ENCODE measurements at regions not wholly inside any gene's neighbourhood (a gene's known extent, or its start where the extent isn't known, plus 50 kb on each side); places are given as distances from the start of the nearest gene placed in this dataset.

DNA sequence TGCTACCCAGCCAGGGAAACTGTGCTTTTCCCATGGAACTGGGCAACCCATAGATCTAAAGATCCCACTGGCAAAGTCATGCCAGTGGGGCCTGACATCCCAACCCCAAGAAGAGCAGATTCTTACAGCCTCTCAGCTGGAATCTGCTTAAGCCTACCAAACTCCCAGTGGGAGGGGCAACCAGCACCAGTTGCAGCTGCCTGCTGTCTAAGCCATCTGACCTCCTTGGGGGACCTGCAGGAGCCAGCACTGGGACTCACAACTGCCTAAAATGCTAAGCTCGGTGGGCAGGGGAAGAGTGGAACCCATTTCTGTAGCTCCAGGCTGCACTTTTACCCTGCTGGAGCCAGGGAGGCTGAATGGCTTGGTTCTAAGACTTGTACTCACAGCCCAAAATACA is 770.7 kb upstream of the SLC8A1 start:
- DNase-seq (ENCODE audit: extremely low read depth, low read depth), result no peak
- TF ChIP-seq, protein P1, sequence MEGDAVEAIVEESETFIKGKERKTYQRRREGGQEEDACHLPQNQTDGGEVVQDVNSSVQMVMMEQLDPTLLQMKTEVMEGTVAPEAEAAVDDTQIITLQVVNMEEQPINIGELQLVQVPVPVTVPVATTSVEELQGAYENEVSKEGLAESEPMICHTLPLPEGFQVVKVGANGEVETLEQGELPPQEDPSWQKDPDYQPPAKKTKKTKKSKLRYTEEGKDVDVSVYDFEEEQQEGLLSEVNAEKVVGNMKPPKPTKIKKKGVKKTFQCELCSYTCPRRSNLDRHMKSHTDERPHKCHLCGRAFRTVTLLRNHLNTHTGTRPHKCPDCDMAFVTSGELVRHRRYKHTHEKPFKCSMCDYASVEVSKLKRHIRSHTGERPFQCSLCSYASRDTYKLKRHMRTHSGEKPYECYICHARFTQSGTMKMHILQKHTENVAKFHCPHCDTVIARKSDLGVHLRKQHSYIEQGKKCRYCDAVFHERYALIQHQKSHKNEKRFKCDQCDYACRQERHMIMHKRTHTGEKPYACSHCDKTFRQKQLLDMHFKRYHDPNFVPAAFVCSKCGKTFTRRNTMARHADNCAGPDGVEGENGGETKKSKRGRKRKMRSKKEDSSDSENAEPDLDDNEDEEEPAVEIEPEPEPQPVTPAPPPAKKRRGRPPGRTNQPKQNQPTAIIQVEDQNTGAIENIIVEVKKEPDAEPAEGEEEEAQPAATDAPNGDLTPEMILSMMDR (IDR thresholded peaks at IDR 0.05; ENCODE audit: low read depth, low read length), result no peak

DNA sequence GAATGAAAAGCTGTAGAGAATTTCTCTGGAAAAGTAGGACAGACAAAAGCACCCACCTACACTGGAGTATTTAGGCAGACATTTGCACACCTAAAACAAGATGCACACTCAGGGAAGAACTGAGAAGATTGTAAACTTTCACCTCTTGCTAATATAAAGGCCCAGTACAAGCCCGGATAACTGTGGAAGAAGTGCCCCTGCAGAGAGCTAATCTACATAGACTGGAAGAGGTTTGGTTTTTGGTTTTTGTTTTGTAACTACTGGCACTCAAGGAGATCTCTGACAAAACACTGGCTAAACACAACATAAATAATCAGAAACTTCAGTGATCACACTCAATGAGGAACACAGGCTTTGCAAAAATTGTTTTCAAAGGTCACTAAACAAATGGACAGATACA is 782.2 kb upstream of the SLC8A1 start:
- TF ChIP-seq, protein P1 (IDR thresholded peaks at IDR 0.05; ENCODE audit: low read depth, low read length), result no peak
- DNase-seq (ENCODE audit: extremely low read depth, low read depth), result no peak

DNA sequence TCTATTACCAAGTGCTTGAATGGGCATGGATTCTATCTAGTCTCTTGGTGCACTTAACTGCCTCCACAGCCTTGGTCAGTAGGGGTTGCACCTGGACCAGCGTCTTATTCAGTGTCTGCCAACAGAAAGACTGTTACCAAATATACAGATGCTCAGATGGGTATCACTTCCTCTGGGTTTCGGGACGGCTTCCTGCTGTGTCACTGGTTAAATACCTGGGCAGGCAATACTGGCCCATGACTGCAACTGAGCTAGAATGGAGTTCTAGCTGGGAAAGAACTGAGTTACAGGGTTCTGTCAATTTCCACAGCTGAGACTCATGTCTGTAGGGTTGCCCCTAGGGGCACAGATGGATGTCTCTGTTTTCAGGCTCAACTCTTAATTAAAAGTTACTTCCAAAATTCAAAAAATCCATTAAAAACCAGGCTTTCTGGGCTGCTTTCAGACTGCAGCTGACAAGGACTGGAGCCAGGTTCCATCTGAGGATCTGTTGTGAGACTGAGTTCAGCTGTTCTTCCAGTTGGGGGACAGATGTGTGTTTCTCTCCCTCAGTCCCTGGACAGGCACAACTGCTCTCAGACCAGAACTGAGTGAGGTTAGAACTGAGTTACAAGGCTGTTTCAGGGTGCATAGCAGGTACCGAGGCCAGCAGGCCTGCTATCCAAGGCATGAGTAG is 789.6 kb upstream of the SLC8A1 start:
- DNase-seq (ENCODE audit: extremely low read depth, low read depth), result no peak
- TF ChIP-seq, protein P1 (IDR thresholded peaks at IDR 0.05; ENCODE audit: low read depth, low read length), result no peak

DNA sequence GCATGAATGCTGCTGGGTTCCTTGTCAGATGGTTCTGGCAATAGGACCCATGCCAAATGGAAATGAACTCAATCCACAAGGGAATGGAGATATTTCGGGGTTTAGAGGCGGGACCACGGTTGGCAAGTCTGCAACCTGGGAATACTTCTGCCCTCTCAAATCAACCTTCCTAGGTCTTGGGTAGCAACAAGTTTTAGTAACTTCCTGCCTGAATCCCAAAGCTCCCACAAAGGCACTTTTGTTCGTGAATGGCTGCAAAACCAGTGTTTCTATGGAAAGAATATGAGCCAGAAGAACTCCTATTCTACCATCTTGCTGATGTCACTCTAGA is 790.1 kb upstream of the SLC8A1 start:
- no peak for DNase-seq (ENCODE audit: extremely low read depth, low read depth)
- TF ChIP-seq, protein P1 (IDR thresholded peaks at IDR 0.05; ENCODE audit: low read depth, low read length), result no peak

DNA sequence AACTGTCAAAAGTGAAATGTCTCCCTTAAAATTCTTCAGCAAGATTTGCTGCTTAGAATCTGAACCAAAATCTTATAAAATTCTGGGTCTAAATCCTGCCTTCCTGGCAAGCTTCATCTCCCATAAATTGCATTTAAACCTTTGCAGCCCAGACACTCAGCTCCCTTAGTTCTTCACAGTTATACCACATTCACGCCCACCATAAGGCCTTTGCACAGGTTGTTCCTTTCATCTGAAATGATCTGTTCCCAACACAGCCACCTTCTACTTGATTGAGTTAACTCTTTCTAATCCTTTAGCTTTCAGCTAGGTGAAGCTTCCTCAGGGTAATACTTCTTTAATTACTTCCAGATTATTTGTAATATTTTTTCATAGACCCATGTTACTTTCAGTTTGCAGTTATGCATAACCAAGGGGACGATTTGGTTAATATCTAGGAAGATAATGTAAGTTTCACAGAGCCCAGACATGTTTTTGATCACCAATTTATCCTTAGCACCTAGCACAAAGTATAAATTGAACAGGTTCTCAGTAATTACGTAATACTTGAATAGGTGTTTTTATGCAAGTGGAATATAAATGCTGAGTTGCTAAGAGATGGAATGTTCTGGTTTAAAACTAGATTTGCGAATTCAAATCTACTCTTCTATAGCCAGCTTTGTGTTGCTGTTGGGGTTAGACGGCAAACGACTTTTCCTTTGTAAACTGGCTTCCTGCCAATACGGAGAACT is 779.7 kb upstream of the PKDCC start:
- DNase-seq (ENCODE audit: extremely low read depth, low read depth), result no peak
- TF ChIP-seq, protein P1 (IDR thresholded peaks at IDR 0.05; ENCODE audit: low read depth, low read length), result no peak

DNA sequence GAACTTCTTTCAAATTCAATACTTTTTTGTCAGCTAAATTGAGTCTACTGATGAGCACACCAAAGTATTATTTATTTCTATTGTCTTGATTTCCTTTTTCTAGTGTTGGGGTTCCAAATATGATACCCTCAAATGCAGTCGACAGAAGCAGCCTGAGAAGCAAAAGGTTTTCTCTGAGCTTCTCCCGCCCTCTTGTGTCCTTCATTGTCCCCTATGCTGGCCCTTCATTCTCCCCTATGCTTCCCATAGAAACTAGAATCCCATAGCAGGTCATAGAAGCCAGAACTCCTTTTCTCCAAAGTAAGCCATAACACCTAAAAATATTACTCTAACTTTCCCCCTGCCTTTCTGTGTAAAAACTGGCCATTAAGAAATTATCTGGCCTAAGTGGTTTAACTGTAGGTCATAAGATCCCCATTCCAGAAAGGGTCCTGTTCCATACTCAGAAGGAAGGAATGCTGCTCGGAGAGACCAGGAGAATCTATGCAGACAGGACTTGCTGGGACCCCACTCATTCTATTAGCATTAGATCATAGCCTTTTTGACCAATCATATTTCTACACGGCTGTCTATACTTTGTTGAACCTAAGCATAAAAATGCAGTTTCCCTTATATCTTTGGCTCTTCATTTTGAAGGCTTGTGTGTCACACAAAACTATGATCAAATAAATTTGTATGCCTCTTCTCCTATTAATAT is 764.6 kb upstream of the PKDCC start:
- TF ChIP-seq, protein P1 (IDR thresholded peaks at IDR 0.05; ENCODE audit: low read depth, low read length), result no peak
- DNase-seq (ENCODE audit: extremely low read depth, low read depth), result no peak

DNA sequence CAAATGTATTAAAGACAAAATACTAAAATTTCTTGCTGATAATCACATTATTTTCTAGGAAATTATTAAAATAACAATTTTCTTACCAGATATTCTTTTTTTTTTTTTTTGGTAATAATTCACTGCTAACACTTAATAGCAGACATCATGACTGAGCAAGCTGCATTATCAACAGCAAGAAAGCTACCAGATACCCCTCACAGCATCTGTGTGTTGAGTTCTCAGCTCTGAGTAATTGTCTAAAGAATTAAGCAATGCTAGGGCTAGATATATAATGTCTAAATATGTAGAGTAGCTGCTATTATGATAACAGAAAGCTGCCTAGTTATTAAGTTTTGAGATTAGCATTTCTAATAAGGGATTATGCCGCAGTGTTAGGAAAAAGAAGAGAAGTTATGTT is 754.3 kb upstream of the PKDCC start:
- TF ChIP-seq, protein P1 (IDR thresholded peaks at IDR 0.05; ENCODE audit: low read depth, low read length), result no peak
- DNase-seq (ENCODE audit: extremely low read depth, low read depth), result no peak

All from AG09319 (cell line).